A549 (cell line): ENCODE measurements at regions not wholly inside any gene's neighbourhood (a gene's known extent, or its start where the extent isn't known, plus 50 kb on each side); places are given as distances from the start of the nearest gene placed in this dataset.

Experiments
- ATAC-seq, 2 experiments: fragments of 200-7000 bp in 1 of 2; fragments of >200 bp in 1 of 2; cut with Nextera tagmentation in 1 of 2; cut with Tn5 transposase in 1 of 2; 3 replicates each; pipeline versions ENCODE4 v1.8.0 to v1.9.1; 2018 to 2020; ENCODE audit warnings: mild to moderate bottlenecking in 1 of 2, moderate library complexity in 1 of 2
- CTCF ChIA-PET: fragments of 300-600 bp; sonication (Branson Sonifier 250); formaldehyde crosslinking; extraction: SDS; loops from one replicate; lab custom pipeline; 2021; ENCODE audit warnings: antibody characterized with exemption, inconsistent platforms; lab: Yijun Ruan, JAX
- POLR2A ChIA-PET: fragments of 350-600 bp; formaldehyde crosslinking; extraction: SDS; loops from one replicate; lab custom pipeline; 2021; ENCODE audit warnings: antibody characterized with exemption, inconsistent platforms; lab: Yijun Ruan, JAX
- DNase-seq, 2 experiments: peaks; one replicate each; pipeline versions ENCODE4 v3.0.0 to v3.0.0-alpha.2; 2011 to 2016; ENCODE audit warnings: low read depth in 1 of 2, low spot score in 1 of 2
- FAIRE-seq: peaks from 2 replicates; lab custom pipeline; 2011; peaks lifted over from hg19 to GRCh38; lab: Jason Lieb, UNC
- H3K27ac ChIP-seq, 2 experiments: fragments of >200 bp; sonication (Bioruptor Twin); formaldehyde crosslinking; 3 replicates each; pipeline ENCODE4 v1.5.1; 2016 to 2017
- H3K4me1 ChIP-seq: fragments of >200 bp; sonication (Bioruptor Twin); formaldehyde crosslinking; 3 replicates; pipeline ENCODE4 v1.6.1; 2016
- H3K4me2 ChIP-seq: fragments of >200 bp; sonication (Bioruptor Twin); formaldehyde crosslinking; 3 replicates; pipeline ENCODE4 v1.6.1; 2016
- H3K4me3 ChIP-seq: fragments of >200 bp; sonication (Bioruptor Twin); formaldehyde crosslinking; 3 replicates; pipeline ENCODE4 v1.5.1; 2016
- H3K9me3 ChIP-seq: fragments of >200 bp; sonication (Bioruptor Twin); formaldehyde crosslinking; 3 replicates; pipeline ENCODE4 v1.6.1; 2016
- BCL3 ChIP-seq: fragments of >200 bp; sonication (Bioruptor Twin); formaldehyde crosslinking; IDR thresholded peaks from 3 replicates; pipeline ENCODE4 v1.6.1; 2016
- CBX8 ChIP-seq: fragments of 200-600 bp; sonication (generic); IDR thresholded peaks from 2 replicates; pipeline ENCODE4 v1.6.1; 2016
- CEBPB ChIP-seq, 2 experiments: fragments of >200 bp in 1 of 2; sonication (Bioruptor Twin) in 1 of 2; formaldehyde crosslinking in 1 of 2; IDR thresholded peaks; 2 replicates each; pipeline ENCODE4 v1.6.1; 2012 to 2016
- CHD2 ChIP-seq: fragments of 150-350 bp; IDR thresholded peaks from 2 replicates; pipeline ENCODE4 v1.6.1; 2014; ENCODE audit warnings: low read length; ENCODE audit not compliant: partially characterized antibody
- CTCF ChIP-seq: fragments of >200 bp; sonication (Bioruptor Twin); formaldehyde crosslinking; IDR thresholded peaks from 3 replicates; pipeline ENCODE4 v1.5.1; 2016
- EHF ChIP-seq: fragments of 250-450 bp; sonication (Bioruptor Pico); IDR thresholded peaks from 2 replicates; pipeline ENCODE4 v1.5.0; 2020; ENCODE audit warnings: mild to moderate bottlenecking
- FOXS1 ChIP-seq: fragments of 250-450 bp; sonication (Bioruptor Pico); IDR thresholded peaks from 2 replicates; pipeline ENCODE4 v1.5.0; 2020; ENCODE audit warnings: mild to moderate bottlenecking, moderate library complexity
- GATA3 ChIP-seq: IDR thresholded peaks from 2 replicates; pipeline ENCODE4 v1.6.1; 2012; ENCODE audit warnings: borderline replicate concordance
- HOXB5 ChIP-seq: fragments of 250-450 bp; sonication (Bioruptor Pico); IDR thresholded peaks from 2 replicates; pipeline ENCODE4 v1.5.0; 2020; ENCODE audit warnings: mild to moderate bottlenecking, moderate library complexity
- JUN ChIP-seq, 2 experiments: fragments of >200 bp; sonication (Bioruptor Twin); formaldehyde crosslinking; IDR thresholded peaks; 2 replicates in 1 of 2; 3 replicates in 1 of 2; pipeline ENCODE4 v1.6.1; 2016 to 2017
- JUNB ChIP-seq: fragments of >200 bp; sonication (Bioruptor Twin); formaldehyde crosslinking; IDR thresholded peaks from 2 replicates; pipeline ENCODE4 v1.6.1; 2016
- MAX ChIP-seq: IDR thresholded peaks from 2 replicates; pipeline ENCODE4 v1.6.1; 2012
- NR3C1 ChIP-seq: fragments of >200 bp; sonication (Bioruptor Twin); formaldehyde crosslinking; IDR thresholded peaks from 3 replicates; pipeline ENCODE4 v1.6.1; 2017
- PHF8 ChIP-seq: fragments of 200-600 bp; sonication (generic); IDR thresholded peaks from 2 replicates; pipeline ENCODE4 v1.6.1; 2016; ENCODE audit warnings: low read depth, mild to moderate bottlenecking, antibody characterized with exemption, moderate library complexity, borderline replicate concordance
- POLR2A ChIP-seq: IDR thresholded peaks from 2 replicates; pipeline ENCODE4 v1.6.1; 2012; ENCODE audit warnings: mild to moderate bottlenecking, low read length
- SMC3 ChIP-seq: fragments of >200 bp; sonication (Bioruptor Twin); formaldehyde crosslinking; IDR thresholded peaks from 3 replicates; pipeline ENCODE4 v1.6.1; 2018; ENCODE audit warnings: inconsistent platforms
- TFCP2L1 ChIP-seq: fragments of 250-450 bp; sonication (Bioruptor Pico); IDR thresholded peaks from 2 replicates; pipeline ENCODE4 v1.5.0; 2021; ENCODE audit warnings: mild to moderate bottlenecking
- TP53 ChIP-seq: fragments of 250-450 bp; sonication (Bioruptor Pico); IDR thresholded peaks from 2 replicates; pipeline ENCODE4 v1.5.0; 2021; ENCODE audit warnings: mild to moderate bottlenecking, moderate library complexity
- ZC3H11A ChIP-seq: fragments of 450-650 bp; IDR thresholded peaks from 2 replicates; pipeline ENCODE4 v1.6.1; 2014; ENCODE audit warnings: antibody characterized with exemption, mild to moderate bottlenecking
- ZFP36 ChIP-seq: fragments of 450-650 bp; IDR thresholded peaks from 2 replicates; pipeline ENCODE4 v1.6.1; 2014; ENCODE audit warnings: borderline replicate concordance; ENCODE audit not compliant: partially characterized antibody
- ZSCAN20 ChIP-seq: fragments of 250-450 bp; sonication (Bioruptor Pico); IDR thresholded peaks from 2 replicates; pipeline ENCODE4 v1.8.0; 2022; ENCODE audit warnings: mild to moderate bottlenecking, moderate library complexity
- WGBS: methylation state at CpG from one replicate; pipeline ENCODE4 v1.1.6; 2017; ENCODE audit errors: missing lambda C conversion rate; 5-methylcytosine and 5-hydroxymethylcytosine counted together
- TF ChIP-seq, protein P1 (sequence below): IDR thresholded peaks from 2 replicates; pipeline ENCODE4 v1.6.1; 2012; ENCODE audit warnings: low read depth, borderline replicate concordance

DNA sequence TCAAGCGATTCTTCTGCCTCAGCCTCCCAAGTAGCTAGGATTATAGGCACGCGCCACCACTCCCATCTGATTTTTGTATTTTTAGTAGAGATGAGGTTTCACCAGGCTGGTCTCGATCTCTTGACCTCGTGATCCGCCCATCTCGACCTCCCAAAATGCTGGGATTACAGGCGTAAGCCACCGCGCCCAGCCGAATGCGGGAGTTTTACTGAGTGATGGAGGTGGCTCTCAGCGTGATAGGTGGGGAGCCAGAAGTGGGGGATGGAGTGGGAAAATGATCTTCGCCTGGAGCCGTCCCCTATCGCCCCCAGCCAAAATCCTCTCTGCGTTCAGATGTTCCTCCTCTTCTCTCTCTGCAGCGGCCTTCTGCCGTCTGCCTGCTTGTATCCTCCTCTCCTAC, 348.4 kb upstream of the NPSR1 start:
- DNase-seq (no peak), FAIRE-seq (no peak), ATAC-seq (no peak)
- H3K4me3 ChIP-seq: no peak overlapping the region
- no peaks in the 10 kb centered on the region for H3K4me1 ChIP-seq
- 92% methylated on average over 19 of the region's 19 CpGs for WGBS
- no peak for TF ChIP-seq MAX
- no peak for TF ChIP-seq SMC3
- no peak for TF ChIP-seq JUN (IDR thresholded peaks at IDR 0.05)
- TF ChIP-seq POLR2A: no peak
- no peak for TF ChIP-seq CBX8
- TF ChIP-seq FOXS1: no peak
- no peak for TF ChIP-seq BCL3
- TF ChIP-seq HOXB5 (CRISPR knock-in tag): no peak
- TF ChIP-seq ZSCAN20 (CRISPR knock-in tag): no peak
- TF ChIP-seq ZFP36: no peak
- no peak for TF ChIP-seq TFCP2L1 (CRISPR knock-in tag)
- ChIA-PET CTCF (interaction anchor here (1.4 kb wide), 1 partner anchor 11 kb away, joined by 8 read pairs; no protein-coding TSS in a partner anchor), POLR2A (interaction anchor here (0.7 kb wide), 1 partner anchor 30 kb away, joined by 8 read pairs; no protein-coding TSS in a partner anchor)
- peaks cover 12% of the 10 kb centered on the region for H3K9me3 ChIP-seq
- no peak overlapping the region for H3K4me2 ChIP-seq
- no peak overlapping the region for H3K27ac ChIP-seq

DNA sequence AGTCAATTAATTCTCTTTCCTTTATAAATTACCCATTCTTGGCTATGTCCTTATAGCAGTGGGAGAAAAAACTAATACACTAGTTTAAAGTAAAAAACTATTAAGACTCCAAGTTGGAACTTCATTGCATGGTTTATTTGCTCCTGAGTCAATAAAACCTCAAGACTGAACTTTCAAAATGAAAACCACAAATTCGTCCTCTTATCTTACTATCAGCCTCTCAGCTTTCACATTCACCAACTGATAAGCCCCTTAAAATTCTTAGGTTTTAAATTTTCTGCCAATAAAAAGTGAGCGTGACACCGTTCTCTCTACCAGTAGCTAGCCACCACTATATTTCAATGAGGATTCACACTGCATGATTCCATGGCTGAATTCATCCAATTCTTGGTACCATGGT, 346.4 kb upstream of the NPSR1 start:
- WGBS: 68% methylated on average over 3 of the region's 3 CpGs
- ATAC-seq: no peak

GRCh38 chr7:34312624-34313023, 345.4 kb upstream of the NPSR1 start:
- ATAC-seq (no peak), DNase-seq (no peak), FAIRE-seq (no peak)
- Histone ChIP-seq H3K4me2 (no peak overlapping the region), H3K27ac (no peak overlapping the region), H3K4me3 (no peak overlapping the region), H3K4me1 (no peaks in the 10 kb centered on the region), H3K9me3 (peaks cover 12% of the 10 kb centered on the region)
- TF ChIP-seq GATA3 (no peak), EHF (CRISPR knock-in tag) (no peak), JUNB (no peak), PHF8 (no peak), TFCP2L1 (CRISPR knock-in tag) (no peak), CTCF (no peak)
- TF ChIP-seq, protein P1, sequence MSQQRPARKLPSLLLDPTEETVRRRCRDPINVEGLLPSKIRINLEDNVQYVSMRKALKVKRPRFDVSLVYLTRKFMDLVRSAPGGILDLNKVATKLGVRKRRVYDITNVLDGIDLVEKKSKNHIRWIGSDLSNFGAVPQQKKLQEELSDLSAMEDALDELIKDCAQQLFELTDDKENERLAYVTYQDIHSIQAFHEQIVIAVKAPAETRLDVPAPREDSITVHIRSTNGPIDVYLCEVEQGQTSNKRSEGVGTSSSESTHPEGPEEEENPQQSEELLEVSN: no peak
- ChIA-PET CTCF (no interaction called here), POLR2A (no interaction called here)
- 45% methylated on average over 3 of the region's 3 CpGs for WGBS

More for the DNA sequence above, 346.4 kb upstream of the NPSR1 start:
- peaks cover 12% of the 10 kb centered on the region for H3K9me3 ChIP-seq
- DNase-seq (no peak), FAIRE-seq (no peak)
- no peak for TF ChIP-seq POLR2A
- no peak for TF ChIP-seq CHD2
- no peak for TF ChIP-seq CEBPB (IDR thresholded peaks at IDR 0.05)
- TF ChIP-seq ZSCAN20 (CRISPR knock-in tag): no peak
- TF ChIP-seq TP53: no peak
- TF ChIP-seq NR3C1: no peak
- no peak for TF ChIP-seq ZC3H11A
- no peak for TF ChIP-seq BCL3
- H3K4me1 ChIP-seq: no peaks in the 10 kb centered on the region
- no peak overlapping the region for H3K4me3 ChIP-seq
- ChIA-PET CTCF (interaction anchor here (1.0 kb wide), 1 partner anchor 9 kb away, joined by 4 read pairs; no protein-coding TSS in a partner anchor), POLR2A (no interaction called here)
- H3K27ac ChIP-seq: no peak overlapping the region
- no peak overlapping the region for H3K4me2 ChIP-seq
